CMK (cell line): ENCODE measurements at regions not wholly inside any gene's neighbourhood (a gene's known extent, or its start where the extent isn't known, plus 50 kb on each side); places are given as distances from the start of the nearest gene placed in this dataset.
"Not testable (repeated sequence)": the region's sequence is repeated elsewhere in the genome, so short reads cannot be mapped to it uniquely, and the experiment has no call there.

ENCODE experiments used
- DNase-seq: peaks from one replicate; pipeline ENCODE4 v3.0.0-alpha.2; 2010; ENCODE audit warnings: low read depth

DNA sequence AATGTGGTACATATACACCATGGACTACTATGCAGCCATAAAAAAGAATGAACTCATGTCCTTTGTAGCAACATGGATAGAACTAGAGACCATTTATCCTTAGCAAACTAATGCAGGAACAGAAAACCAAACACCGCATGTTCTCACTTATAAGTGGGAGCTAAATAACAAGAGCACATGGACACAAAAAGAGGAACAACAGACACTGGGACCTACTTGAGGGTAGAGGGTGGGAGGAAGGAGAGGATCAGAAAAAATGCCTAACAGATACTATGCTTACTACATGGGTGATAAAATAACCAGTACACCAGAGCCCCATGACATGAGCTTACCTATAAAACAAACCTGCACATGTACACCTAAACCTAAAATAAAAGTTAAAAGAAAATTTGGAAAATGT is 82.0 kb upstream of the ADRB2 start:
- not testable (repeated sequence) for DNase-seq

DNA sequence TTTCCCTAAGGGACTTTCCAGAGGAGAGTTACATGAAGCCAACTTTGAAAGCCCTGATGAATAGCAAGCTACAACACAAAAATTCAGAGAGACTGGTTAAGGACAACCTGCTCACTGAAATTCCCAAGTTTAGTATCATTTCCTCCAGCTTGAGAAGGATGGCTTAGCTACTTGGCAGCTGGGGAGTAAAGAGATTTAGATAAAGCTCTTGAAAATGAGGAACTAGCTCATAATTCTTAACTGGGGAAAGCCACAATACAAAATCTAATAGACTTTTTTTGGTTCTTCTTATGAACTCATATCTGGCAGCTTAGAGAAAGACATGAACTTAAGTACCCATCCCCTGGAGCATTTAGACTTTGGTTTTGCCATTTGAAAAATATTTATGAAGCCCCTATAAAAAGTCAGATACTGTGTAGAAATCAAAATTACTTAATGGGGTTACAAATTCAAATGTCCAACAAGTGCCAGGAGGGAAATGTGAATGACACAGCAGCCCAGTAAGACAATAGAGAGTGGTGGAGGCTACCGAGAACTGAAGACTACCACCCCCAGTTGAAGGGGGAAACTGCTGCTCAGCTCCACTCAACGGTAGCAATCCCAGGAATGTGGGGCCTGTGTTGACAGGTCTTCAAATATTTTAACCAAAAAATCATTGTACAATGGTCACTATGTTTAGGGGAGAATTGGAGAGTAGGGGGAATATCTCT is 79.4 kb upstream of the ADRB2 start:
- DNase-seq: no peak

DNA sequence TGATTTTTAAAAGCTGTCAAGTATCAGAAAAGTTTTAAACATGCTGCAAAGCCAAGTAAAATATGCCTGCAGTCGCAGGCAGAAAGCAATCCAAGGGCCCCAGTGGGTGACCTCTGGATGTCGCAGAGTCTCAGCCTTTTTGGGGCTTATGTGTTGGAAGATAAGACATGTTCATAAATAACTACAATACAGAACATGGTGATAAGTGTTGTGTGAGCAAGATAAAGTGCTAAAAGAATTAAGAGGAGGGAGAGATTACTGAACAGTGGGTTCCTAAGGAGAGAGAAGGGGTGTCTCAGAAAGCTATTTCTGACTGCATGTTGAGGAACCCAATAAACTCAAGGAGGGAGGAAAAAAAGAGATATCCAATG is 78.9 kb upstream of the ADRB2 start:
- no peak for DNase-seq

DNA sequence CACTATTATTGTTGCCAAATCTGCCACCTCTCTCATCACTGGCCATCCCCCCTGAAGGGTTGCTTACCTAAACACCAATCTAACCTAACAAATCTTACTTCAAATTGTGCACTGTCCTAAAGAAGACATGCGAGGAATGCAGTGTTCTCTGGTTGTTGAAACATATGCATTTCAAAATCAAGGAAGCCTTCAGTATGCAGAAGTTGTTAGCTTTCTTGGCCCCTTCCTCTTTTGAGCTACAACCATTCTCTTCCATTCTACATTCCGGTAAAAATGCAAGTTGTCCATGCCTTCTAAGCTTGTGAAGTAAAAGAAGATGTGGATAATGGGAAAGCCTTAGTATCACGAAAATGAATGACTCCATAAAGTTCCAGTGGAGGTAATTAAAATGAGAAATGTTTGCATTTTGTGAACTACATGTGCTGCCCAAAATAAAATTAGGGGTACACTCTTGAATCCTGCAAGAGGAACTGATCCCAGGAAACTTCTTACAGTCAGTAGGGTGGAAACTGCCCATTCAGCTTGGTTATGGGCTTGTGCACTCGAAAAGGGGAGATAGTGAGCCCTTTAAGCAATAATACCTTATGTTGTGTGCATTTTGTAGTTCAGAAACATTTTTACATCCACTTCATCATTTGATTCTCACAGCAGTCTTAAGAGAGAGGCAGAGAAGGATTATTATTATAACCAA is 77.6 kb upstream of the ADRB2 start:
- DNase-seq: no peak

DNA sequence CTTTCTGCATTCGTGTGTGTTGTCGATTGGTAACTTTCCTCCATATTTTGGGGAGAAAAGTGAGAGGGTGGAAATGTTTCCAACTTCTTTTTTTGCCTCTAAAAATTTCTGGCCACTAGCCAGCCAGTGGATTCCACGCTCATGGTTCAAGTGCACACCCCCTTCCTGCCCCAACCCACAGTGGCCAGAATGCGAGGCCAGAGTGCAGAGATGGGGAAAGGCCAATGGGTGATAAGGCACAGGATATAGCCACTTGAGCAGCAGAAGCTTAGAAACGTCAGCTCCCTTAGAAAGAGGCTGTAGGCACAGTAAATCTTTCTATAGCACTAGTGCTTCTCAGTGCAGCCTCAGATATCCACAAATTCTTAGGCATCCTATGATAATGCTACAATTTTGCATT is 75.8 kb upstream of the ADRB2 start:
- peak; percentile 26 for DNase-seq

DNA sequence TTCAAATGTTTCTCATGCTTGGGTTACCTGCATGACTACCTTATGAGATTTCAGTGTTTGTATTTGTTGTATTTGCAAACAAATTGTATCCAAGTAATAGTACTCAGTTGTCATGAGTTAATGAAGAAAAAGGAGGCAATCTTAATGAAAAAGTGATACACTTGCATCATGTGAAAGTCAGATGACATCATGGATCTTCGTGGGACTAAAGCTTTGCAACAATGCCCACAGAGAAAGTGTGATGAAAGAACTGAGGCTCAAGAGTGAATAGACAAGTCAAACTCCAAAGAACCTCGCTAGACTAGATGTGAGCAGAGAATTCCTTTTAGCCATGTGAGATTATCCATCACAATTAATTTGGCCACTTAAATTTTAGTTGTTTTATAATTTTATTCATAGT is 75.4 kb upstream of the ADRB2 start:
- DNase-seq: no peak

DNA sequence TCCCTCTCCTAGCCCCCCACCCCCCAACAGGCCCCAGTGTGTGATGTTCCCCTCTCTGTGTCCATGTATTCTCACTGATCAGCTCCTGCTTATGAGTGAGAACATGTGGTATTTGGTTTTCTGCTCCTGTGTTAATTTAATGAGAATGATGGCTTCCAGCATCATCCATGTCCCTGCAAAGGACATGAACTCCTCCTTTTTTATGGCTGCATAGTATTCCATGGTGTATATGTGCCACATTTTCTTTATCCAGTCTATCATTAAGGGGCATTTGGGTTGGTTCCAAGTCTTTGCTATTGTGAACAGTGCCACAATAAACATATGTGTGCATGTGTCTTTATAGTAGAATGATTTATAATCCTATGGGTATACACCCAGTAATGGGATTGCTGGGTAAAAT is 74.0 kb upstream of the ADRB2 start:
- DNase-seq: not testable (repeated sequence)

DNA sequence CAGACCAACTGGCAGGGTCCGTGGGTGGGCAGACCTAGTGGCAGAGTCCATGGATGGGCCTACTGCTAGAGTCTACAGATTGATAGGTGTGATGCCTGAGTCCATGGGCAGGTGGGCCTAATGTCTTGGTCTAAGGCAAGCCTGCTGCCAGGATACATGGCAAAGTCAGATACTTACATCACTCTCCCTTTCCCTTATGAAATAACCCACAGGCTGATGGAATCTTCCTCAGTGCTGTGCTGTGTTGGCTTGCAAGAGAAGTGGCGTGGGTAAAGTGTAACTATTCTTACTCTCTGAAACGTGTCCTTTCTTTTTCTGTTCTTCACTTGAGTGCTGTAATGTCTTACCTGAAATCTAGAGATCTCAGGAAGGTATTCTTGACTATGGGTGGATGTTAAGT is 67.3 kb upstream of the ADRB2 start:
- DNase-seq: no peak

DNA sequence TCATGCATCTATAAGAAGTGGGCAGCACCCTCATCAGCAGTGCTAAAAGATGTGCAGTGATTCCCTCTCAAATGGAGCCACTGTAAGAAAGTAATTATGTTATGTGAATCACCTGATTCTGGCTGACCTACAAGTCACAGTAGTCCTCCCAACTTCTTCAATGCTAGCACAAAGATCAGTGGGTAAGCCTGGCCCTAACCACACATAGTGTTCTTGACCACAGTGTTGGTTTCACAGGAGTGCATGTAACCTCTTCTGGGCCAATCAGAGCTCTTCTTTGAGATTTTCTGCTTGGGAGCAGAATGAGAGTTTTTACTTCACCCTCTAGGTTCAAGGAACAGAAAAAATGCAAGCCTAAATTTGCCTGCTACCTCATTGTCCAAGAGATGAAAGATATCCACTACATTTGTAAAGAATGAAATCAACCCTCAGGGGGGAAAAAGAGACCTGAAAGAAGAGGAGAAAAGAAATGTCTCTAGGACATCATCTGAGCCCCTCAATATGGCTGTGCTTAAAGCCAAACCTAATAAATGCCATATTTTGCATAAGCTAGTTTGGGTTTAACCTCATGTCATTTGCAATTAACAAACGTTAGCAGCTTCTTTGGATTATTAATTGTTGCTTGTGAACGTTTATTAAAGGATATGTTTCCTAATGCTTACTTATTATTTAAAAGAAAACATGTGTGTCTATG is 65.3 kb upstream of the ADRB2 start:
- no peak for DNase-seq

DNA sequence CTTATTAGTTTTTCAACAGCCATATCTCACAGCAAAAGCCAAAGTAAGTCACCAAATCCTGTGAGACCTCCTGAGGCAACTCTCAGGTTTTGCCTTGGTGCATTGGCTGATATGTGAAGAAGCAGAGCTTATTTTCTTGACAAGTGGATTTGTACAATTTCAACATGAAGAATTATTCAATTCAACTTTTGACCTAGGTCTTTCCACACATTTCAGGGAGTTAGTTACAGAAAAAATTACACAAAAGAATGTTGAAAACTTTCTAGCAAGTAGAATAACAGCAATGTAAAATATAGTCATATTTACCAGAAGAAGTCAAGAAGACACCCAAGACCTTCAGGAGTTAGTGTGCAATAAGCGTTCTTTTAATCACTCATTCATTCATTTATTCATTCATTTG is 62.4 kb upstream of the ADRB2 start:
- DNase-seq: no peak

DNA sequence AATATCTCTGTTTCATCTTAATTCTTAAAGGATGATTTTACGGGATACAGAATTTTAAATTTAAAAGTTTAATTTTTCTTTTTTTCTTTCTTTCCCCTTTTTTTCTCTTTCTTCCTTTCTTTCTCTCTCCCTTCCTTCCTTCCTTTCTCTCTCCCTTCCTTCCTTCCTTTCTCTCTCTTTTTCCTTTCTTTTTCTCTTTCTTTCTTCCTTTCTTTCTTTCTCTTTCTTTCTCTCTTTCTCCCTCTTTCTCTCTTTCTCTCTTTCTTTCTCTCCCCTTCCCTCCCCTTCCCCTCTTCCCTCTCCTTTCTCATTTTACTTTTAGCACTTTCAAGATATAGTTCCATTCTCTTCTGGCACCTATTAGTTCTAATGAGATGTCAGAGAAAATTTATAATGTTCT is 61.4 kb upstream of the ADRB2 start:
- DNase-seq: no peak

DNA sequence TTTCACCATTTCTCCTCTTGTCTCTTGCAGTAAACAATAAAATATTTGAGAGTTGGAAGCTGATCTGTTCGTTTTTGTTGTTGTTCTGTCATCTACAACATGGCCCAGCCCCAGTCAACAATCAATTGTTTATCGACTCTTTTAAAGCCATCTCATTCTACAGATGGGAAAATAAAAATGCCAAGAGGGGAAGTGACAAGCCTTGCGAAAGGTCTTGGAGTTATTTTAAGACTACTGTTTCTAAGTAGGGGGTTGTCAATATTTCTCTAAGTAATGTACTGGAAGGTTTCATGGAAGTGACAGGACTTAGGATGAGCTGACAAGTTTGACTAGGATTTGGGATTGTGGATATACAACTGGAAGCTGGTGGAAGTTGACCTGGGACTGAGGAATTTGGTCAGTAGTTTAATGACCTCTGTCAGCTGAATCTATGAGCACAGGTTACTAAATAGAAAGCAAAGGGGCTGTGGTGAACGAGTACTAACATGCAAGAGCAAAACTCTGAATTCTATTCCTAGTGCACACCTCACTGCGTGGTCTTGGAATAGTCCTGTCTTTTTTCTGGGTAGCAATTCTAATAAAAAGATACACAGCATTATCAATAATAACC is 57.5 kb upstream of the ADRB2 start:
- no peak for DNase-seq

DNA sequence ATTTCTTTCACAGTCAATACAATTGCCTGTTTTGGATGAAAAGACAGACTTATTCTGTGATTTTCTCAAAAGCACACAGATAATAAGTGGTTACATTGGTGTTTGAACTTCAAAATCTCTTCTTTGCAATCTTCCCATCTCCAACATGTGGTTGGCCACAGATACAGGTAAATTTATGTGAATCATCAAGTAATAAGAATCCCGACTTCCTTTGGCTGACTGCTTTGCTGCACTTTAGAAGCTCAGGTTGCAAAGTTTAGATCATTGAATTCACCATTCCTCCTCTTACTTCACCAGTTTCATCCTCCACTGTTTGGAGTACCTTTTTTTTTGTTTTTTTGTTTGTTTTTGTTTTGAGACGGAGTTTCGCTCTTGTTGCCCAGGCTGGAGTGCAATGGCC is 56.5 kb upstream of the ADRB2 start:
- DNase-seq: no peak

DNA sequence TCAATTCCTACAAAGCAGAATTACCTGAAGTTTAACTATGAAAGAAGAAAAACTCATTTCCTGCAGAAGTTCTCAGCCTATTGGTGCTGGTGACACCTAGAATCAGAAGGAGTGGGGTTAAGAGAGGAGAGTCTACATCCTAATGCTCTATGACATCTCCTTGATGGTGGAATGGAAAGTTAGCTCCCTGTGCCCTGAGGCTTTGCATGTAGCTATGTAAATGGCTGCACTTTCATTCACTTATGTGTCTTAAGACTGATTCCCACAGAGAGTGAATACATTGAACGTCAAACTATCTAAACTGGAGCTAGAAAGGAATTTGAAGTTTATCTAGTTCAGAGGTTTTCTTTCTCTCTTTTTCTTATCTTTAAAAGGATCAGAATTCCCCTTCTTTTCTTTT is 52.1 kb upstream of the ADRB2 start:
- DNase-seq: no peak

DNA sequence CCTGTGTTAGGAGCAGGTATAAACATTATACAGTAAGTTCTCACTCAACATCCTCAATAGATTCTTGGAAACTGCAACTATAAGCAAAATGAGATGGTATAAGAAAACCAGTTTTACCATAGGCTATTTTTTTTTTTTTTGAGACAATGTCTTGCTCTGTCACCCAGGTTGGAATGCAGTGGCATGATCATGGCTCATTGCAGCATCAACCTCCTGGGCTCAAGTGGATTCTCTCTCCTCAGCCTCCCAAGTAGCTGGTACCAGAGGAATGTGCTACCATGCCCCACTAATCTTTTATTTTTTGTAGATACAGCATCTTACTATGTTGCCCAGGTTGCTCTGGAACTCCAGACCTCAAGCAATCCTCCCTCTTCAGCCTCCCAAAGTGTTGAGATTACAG is 50.1 kb upstream of the ADRB2 start:
- DNase-seq: no peak
